ENCODE measurements at regions not wholly inside any gene's neighbourhood (a gene's known extent, or its start where the extent isn't known, plus 50 kb on each side); places are given as distances from the start of the nearest gene placed in this dataset.

DNA sequence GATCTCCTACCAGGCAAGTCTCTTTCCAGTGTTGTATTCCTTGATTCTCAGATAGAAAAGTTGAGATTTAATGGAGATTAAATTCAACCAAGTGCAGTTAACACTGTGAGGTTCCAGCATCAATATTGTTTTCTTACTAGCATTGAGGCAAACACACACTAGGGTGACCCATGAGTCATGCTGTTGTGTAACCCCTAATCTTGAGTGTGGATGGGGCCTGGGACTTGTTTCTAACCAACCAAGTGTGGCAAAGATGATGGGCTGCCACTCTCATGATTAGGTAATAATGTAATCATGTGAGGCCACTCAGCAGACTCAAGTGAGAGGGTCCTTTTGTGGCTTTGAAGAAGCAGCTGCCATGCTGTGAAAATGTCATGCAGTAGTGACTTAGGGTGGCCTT lies 394.2 kb downstream of the IRX2 start:
- Histone ChIP-seq H3K4me1 (ENCODE audit: insufficient read depth, low read length) (no peaks in the 10 kb centered on the region), H3K4me2 (ENCODE audit: insufficient read depth, low read length) (no peak overlapping the region), H3K9me3 (ENCODE audit: insufficient read depth, low read length, severe bottlenecking) (no peaks in the 10 kb centered on the region), H3K4me3 (ENCODE audit: low read depth in 1 of 2, low read length in 2 of 2) (no peak overlapping the region), H3K9ac (ENCODE audit: low read depth, low read length) (no peak overlapping the region), H4K20me1 (ENCODE audit: insufficient read depth, low read length) (no peaks in the 10 kb centered on the region), H3K27ac (ENCODE audit: low read length) (no peak overlapping the region), H3K27me3 (ENCODE audit: insufficient read depth, low read length, poor library complexity) (no peaks in the 10 kb centered on the region), H3K79me2 (ENCODE audit: insufficient read depth, low read length) (no peaks in the 10 kb centered on the region), H3K36me3 (ENCODE audit: insufficient read depth, low read length) (no peaks in the 10 kb centered on the region), H2AFZ (ENCODE audit: low read depth, low read length) (no peak overlapping the region)
- no peak for TF ChIP-seq EZH2 (IDR thresholded peaks at IDR 0.05; ENCODE audit: borderline replicate concordance, low read depth, low read length, severe bottlenecking)
- TF ChIP-seq CTCF (IDR thresholded peaks at IDR 0.05; ENCODE audit: borderline replicate concordance, extremely low read depth, low read length, poor library complexity, severe bottlenecking): no peak
- ATAC-seq (ENCODE audit: insufficient read depth, low read depth) (no peak), DNase-seq (no peak)

DNA sequence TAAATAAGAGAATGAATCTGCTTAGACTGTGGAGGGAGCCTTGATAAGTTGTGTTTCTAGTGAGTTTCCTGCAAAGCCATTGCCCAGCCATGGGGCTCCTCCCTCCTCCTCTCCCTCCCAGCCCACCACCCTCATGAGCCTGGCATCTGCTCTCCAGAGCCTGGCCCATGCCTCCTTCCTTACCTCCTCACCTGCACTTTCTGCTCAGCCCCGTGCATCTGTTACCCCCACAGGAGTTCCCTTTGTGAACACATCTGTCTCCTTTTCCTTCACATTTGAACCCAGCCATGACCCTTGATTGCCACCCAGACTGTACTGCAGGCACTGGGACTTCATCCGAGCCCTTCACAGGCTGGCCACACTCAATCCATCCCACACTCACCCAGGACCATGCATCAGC lies 395.6 kb downstream of the IRX2 start:
- Histone ChIP-seq H3K79me2 (ENCODE audit: insufficient read depth, low read length) (no peaks in the 10 kb centered on the region), H3K27ac (ENCODE audit: low read length) (no peak overlapping the region), H3K36me3 (ENCODE audit: insufficient read depth, low read length) (no peaks in the 10 kb centered on the region), H3K4me3 (ENCODE audit: low read depth in 1 of 2, low read length in 2 of 2) (no peak overlapping the region), H3K9me3 (ENCODE audit: insufficient read depth, low read length, severe bottlenecking) (no peaks in the 10 kb centered on the region), H3K4me1 (ENCODE audit: insufficient read depth, low read length) (no peaks in the 10 kb centered on the region), H2AFZ (ENCODE audit: low read depth, low read length) (no peak overlapping the region), H3K27me3 (ENCODE audit: insufficient read depth, low read length, poor library complexity) (no peaks in the 10 kb centered on the region), H4K20me1 (ENCODE audit: insufficient read depth, low read length) (no peaks in the 10 kb centered on the region), H3K4me2 (ENCODE audit: insufficient read depth, low read length) (no peak overlapping the region), H3K9ac (ENCODE audit: low read depth, low read length) (no peak overlapping the region)
- ATAC-seq (ENCODE audit: insufficient read depth, low read depth) (no peak), DNase-seq (no peak)
- TF ChIP-seq EZH2 (IDR thresholded peaks at IDR 0.05; ENCODE audit: borderline replicate concordance, low read depth, low read length, severe bottlenecking) (no peak), CTCF (IDR thresholded peaks at IDR 0.05; ENCODE audit: borderline replicate concordance, extremely low read depth, low read length, poor library complexity, severe bottlenecking) (no peak)

DNA sequence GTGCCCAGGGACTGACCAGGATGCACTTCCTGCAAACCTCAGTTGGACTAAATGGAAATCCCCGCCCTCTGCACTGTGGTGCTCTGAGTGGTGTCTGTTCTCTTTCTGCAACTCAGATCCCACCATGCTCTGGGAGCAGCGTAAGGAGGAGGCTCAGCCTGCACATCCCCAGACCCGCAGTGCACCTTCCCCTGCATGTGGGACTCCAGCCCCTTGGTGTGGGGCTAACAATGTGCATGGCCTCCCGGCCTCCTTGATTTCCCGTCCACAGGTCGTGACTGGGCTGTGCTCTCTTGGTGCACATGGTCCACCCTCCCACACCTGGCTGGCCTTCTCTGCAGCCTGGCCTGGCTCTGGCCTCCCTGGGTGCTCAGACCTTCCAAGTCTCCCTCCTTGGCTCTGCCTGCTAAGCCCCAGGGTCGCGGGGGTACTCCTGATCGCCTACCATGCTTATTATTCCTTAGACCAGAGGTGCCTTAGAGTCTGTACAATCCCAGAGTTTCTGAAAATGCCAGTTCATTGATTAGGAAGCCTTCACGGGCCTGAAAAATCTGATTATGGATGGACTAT lies 397.5 kb downstream of the IRX2 start:
- TF ChIP-seq CTCF (IDR thresholded peaks at IDR 0.05; ENCODE audit: borderline replicate concordance, extremely low read depth, low read length, poor library complexity, severe bottlenecking): no peak
- no peak for TF ChIP-seq EZH2 (IDR thresholded peaks at IDR 0.05; ENCODE audit: borderline replicate concordance, low read depth, low read length, severe bottlenecking)
- H3K27ac ChIP-seq (ENCODE audit: low read length): no peak overlapping the region
- H3K4me2 ChIP-seq (ENCODE audit: insufficient read depth, low read length): no peak overlapping the region
- no peaks in the 10 kb centered on the region for H3K4me1 ChIP-seq (ENCODE audit: insufficient read depth, low read length)
- H3K27me3 ChIP-seq (ENCODE audit: insufficient read depth, low read length, poor library complexity): no peaks in the 10 kb centered on the region
- ATAC-seq (ENCODE audit: insufficient read depth, low read depth): no peak
- H3K4me3 ChIP-seq (ENCODE audit: low read depth in 1 of 2, low read length in 2 of 2): no peak overlapping the region
- no peaks in the 10 kb centered on the region for H3K36me3 ChIP-seq (ENCODE audit: insufficient read depth, low read length)
- no peaks in the 10 kb centered on the region for H4K20me1 ChIP-seq (ENCODE audit: insufficient read depth, low read length)
- no peaks in the 10 kb centered on the region for H3K79me2 ChIP-seq (ENCODE audit: insufficient read depth, low read length)
- H3K9ac ChIP-seq (ENCODE audit: low read depth, low read length): no peak overlapping the region
- DNase-seq: no peak
- peaks cover 3% of the 10 kb centered on the region for H3K9me3 ChIP-seq (ENCODE audit: insufficient read depth, low read length, severe bottlenecking)
- H2AFZ ChIP-seq (ENCODE audit: low read depth, low read length): no peak overlapping the region

DNA sequence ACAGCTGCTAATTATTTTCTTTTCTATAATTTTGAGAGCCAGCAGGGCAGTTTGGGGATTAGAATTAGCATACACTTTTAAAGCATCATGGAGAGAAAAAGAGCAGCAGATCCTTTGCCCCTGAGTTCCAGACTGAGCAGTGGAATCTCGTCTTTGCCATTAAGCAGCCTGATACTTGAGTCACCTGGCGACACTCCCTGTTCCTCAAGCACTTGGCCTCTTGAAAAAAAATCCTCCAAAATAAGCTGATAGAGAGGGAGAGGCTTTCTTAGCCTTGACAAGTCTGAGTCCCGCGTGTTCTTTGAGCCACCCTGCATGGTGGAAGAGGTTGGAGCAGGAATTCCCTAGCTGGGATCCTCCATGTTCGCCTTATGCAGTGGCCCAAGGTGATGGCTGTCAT lies 398.3 kb downstream of the IRX2 start:
- no peak for TF ChIP-seq EZH2 (IDR thresholded peaks at IDR 0.05; ENCODE audit: borderline replicate concordance, low read depth, low read length, severe bottlenecking)
- no peak for TF ChIP-seq CTCF (IDR thresholded peaks at IDR 0.05; ENCODE audit: borderline replicate concordance, extremely low read depth, low read length, poor library complexity, severe bottlenecking)
- H3K9me3 ChIP-seq (ENCODE audit: insufficient read depth, low read length, severe bottlenecking): peaks cover 3% of the 10 kb centered on the region
- ATAC-seq (ENCODE audit: insufficient read depth, low read depth) (no peak), DNase-seq (no peak)
- no peaks in the 10 kb centered on the region for H3K36me3 ChIP-seq (ENCODE audit: insufficient read depth, low read length)
- no peaks in the 10 kb centered on the region for H3K4me1 ChIP-seq (ENCODE audit: insufficient read depth, low read length)
- no peaks in the 10 kb centered on the region for H3K79me2 ChIP-seq (ENCODE audit: insufficient read depth, low read length)
- H4K20me1 ChIP-seq (ENCODE audit: insufficient read depth, low read length): no peaks in the 10 kb centered on the region
- H3K27me3 ChIP-seq (ENCODE audit: insufficient read depth, low read length, poor library complexity): no peaks in the 10 kb centered on the region
- no peak overlapping the region for H3K4me2 ChIP-seq (ENCODE audit: insufficient read depth, low read length)
- H2AFZ ChIP-seq (ENCODE audit: low read depth, low read length): no peak overlapping the region
- no peak overlapping the region for H3K27ac ChIP-seq (ENCODE audit: low read length)
- H3K4me3 ChIP-seq (ENCODE audit: low read depth in 1 of 2, low read length in 2 of 2): no peak overlapping the region
- H3K9ac ChIP-seq (ENCODE audit: low read depth, low read length): no peak overlapping the region

All from DND-41 (cell line).